OCI-LY3 (cell line): ENCODE measurements at regions not wholly inside any gene's neighbourhood (a gene's known extent, or its start where the extent isn't known, plus 50 kb on each side); places are given as distances from the start of the nearest gene placed in this dataset.

Source experiments
- EZH2phosphoT487 ChIP-seq: fragments of 200-600 bp; shearing (Covaris generic); IDR thresholded peaks from 2 replicates; pipeline ENCODE4 v1.6.1; 2018; ENCODE audit warnings: antibody characterized with exemption, mixed run types, low read depth
- TF ChIP-seq, protein P1 (sequence below): fragments of 200-600, 300-600 bp; sonication (generic); IDR thresholded peaks from 2 replicates; pipeline ENCODE4 v1.5.1; 2014; ENCODE audit warnings: antibody characterized with exemption, low read length, low read depth

DNA sequence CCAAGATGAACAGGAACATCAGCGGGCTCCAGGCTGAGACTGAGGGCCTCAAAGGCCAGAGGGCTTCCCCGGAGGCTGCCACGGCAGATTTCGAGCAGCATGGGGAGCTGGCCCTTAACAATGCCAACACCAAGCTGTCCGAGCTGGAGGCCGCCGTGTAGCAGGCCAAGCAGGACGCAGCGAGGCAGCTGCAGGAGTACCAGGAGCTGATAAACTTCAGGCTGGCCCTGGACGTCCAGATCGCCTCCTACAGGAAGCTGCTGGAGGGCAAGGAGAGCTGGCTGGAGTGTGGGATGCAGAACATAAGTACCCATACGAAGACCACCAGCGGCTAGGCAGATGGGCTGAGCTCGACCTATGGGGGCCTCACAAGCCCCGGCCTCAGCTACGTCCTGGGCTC is 823.4 kb upstream of the NEGR1 start:
- TF ChIP-seq, protein P1, sequence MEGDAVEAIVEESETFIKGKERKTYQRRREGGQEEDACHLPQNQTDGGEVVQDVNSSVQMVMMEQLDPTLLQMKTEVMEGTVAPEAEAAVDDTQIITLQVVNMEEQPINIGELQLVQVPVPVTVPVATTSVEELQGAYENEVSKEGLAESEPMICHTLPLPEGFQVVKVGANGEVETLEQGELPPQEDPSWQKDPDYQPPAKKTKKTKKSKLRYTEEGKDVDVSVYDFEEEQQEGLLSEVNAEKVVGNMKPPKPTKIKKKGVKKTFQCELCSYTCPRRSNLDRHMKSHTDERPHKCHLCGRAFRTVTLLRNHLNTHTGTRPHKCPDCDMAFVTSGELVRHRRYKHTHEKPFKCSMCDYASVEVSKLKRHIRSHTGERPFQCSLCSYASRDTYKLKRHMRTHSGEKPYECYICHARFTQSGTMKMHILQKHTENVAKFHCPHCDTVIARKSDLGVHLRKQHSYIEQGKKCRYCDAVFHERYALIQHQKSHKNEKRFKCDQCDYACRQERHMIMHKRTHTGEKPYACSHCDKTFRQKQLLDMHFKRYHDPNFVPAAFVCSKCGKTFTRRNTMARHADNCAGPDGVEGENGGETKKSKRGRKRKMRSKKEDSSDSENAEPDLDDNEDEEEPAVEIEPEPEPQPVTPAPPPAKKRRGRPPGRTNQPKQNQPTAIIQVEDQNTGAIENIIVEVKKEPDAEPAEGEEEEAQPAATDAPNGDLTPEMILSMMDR, result no peak
- TF ChIP-seq EZH2phosphoT487, result no peak
